ENCODE measurements at regions not wholly inside any gene's neighbourhood (a gene's known extent, or its start where the extent isn't known, plus 50 kb on each side); places are given as distances from the start of the nearest gene placed in this dataset.

GRCh38 chr2:157934684-157935377 is 58.7 kb upstream of the ACVR1 start:
- no peak for DNase-seq

DNA sequence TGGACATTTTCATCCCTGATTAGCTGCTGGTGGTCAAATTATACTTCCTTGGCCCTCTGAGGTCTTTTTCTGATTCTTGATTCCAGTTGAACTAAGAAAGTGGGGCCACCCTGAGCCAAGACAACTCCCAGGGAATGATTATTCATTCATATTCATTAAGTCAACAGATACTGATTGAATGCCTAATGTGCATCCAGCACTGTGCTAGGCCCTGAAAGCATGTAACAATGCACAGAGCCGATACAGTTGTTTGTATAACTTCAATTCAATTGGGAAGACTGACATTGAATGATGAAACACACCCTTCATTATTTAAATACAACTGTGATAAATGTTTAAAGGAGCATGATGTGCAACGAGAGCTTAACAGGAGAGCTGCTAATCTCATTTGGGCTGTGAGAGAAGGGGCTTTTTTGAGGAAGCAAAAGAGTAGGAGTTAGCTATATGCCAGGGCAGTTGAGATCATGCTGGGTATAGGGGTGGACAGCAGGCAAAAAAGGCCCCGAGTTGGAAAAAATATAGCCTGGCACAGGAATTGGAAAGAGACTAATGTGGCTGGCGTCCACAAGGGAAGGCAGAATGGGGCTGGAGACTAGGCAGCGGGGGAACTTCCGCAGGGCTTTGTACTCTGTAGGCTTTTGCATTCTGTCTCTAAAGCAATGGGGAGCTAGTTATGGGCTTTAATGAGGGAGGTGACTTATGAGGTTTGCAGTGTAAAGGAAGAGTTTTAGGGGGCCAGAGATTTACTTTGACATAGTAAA is 57.2 kb upstream of the ACVR1 start:
- no peak for DNase-seq

GRCh38 chr2:157932480-157933159 is 56.5 kb upstream of the ACVR1 start:
- DNase-seq: peak in 2 of 51 donors; percentile 15 to 34

- DNase-seq: no peak
Measured at GRCh38 chr2:157931542-157931941, 55.4 kb upstream of the ACVR1 start.

DNA sequence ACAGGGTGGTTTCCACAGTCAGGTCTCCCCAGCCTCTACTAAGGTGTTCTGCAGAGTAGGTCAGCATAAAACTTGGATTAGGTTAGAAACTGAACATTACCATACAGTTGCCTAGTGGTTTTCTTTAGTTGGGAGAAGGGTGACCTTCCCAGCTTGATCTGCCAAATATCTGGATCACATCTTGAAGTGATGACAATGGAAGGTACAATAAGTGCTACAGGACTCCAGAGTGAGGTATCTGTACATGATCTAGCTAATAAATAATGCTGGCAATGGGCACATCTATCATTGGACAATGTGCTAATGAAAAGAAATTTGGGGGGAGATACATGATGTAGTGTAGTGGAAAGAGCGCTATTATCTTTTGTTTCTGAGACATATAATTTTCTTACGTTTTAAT is 54.6 kb upstream of the ACVR1 start:
- DNase-seq: no peak

DNA sequence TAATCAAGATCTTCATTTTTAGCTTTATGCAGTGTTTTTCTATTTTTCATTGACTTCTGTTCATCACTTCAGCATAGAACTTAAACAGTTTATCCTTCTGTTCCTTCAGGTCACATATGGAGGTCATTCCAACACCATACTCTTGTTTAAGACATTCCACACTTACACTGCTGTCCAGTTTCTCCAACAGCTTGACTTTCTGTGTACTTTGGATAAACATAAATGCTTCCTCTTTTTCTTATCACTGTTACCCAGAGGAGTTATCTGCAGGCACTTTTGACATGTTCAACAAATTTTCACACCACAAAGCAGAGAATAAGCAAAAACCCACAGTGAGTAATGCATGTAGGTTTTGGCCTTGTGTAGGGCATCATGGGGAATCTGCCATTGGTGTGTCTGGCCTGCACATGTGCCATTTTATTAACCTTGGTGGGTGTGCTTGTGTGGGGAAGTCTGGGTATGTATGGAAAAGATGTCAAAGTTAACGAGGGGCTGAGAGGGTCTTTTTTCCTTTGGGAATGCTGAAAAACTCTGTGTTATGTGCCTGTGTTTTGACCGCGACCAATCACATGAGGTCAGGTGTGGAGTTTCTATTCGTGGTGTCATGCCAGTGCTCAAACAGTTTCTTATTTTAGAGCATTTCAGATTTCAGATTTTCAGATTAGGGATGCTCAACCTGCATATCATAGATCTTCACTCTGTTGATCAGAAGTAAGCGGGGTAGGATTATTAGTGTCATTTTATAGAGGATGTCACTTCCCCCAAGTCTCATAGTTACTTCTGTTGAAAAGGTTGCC is 53.9 kb upstream of the ACVR1 start:
- no peak for DNase-seq

GRCh38 chr2:157928372-157928771 is 52.2 kb upstream of the ACVR1 start:
- no peak for DNase-seq

- DNase-seq: no peak
Measured at GRCh38 chr2:157927155-157927554, 51.0 kb upstream of the ACVR1 start.

Data from hypothalamus (tissue), 51 donors.